GM12878 (cell line): ENCODE measurements at regions not wholly inside any gene's neighbourhood (a gene's known extent, or its start where the extent isn't known, plus 50 kb on each side); places are given as distances from the start of the nearest gene placed in this dataset.

Experiments
- ETV6 ChIP-seq, 2 experiments: fragments of 450-650 bp in 1 of 2; IDR thresholded peaks in 1 of 2; conservative IDR thresholded peaks in 1 of 2; 2 replicates each; pipeline ENCODE4 v1.6.1; 2014; ENCODE audit warnings: antibody characterized with exemption in 1 of 2, borderline replicate concordance in 1 of 2, low read depth in 1 of 2, mild to moderate bottlenecking in 1 of 2, moderate library complexity in 1 of 2
- YY1 ChIP-seq: IDR thresholded peaks from 2 replicates; pipeline ENCODE4 v1.6.1; 2011; ENCODE audit warnings: low read depth, mild to moderate bottlenecking, low read length

- TF ChIP-seq YY1: no peak
- TF ChIP-seq ETV6 (conservative IDR thresholded peaks at IDR 0.05 in 1 of 2, IDR thresholded peaks at IDR 0.05 in 1 of 2; ENCODE audit: borderline replicate concordance in 1 of 2, low read depth in 1 of 2): no peak
Measured at GRCh38 chr3:159169828-159170227, 368.0 kb downstream of the MFSD1 start.
